AG08396 (cell line): ENCODE measurements at regions not wholly inside any gene's neighbourhood (a gene's known extent, or its start where the extent isn't known, plus 50 kb on each side); places are given as distances from the start of the nearest gene placed in this dataset.
"Not testable (repeated sequence)": the region's sequence is repeated elsewhere in the genome, so short reads cannot be mapped to it uniquely, and the experiment has no call there.

Source experiments
- DNase-seq: peaks from one replicate; pipeline ENCODE4 v3.0.0; 2012; ENCODE audit warnings: low spot score, mixed read lengths

- no peak for DNase-seq
These were observed 465.1 kb upstream of the PCDH20 start for GRCh38 chr13:61880578-61881283.

- not testable (repeated sequence) for DNase-seq
These were observed 462.9 kb upstream of the PCDH20 start for GRCh38 chr13:61878565-61878964.

GRCh38 chr13:61874970-61875579, 459.4 kb upstream of the PCDH20 start:
- DNase-seq = no peak

GRCh38 chr13:61873717-61874116, 458.1 kb upstream of the PCDH20 start:
- DNase-seq = no peak

- DNase-seq = no peak
These were observed 441.5 kb upstream of the PCDH20 start for GRCh38 chr13:61857198-61857597.

- no peak for DNase-seq
These were observed 436.5 kb upstream of the PCDH20 start for GRCh38 chr13:61852116-61852619.

- no peak for DNase-seq
These were observed 435.1 kb upstream of the PCDH20 start for GRCh38 chr13:61850794-61851193.

GRCh38 chr13:61838568-61838967, 422.9 kb upstream of the PCDH20 start:
- no peak for DNase-seq

GRCh38 chr13:61833228-61833627, 417.6 kb upstream of the PCDH20 start:
- DNase-seq = no peak

- DNase-seq = no peak
These were observed 415.4 kb upstream of the PCDH20 start for GRCh38 chr13:61831026-61831425.

GRCh38 chr13:61830475-61830874, 414.8 kb upstream of the PCDH20 start:
- DNase-seq = no peak

- no peak for DNase-seq
These were observed 408.5 kb upstream of the PCDH20 start for GRCh38 chr13:61824168-61824567.

GRCh38 chr13:61812286-61812685, 396.6 kb upstream of the PCDH20 start:
- no peak for DNase-seq

- no peak for DNase-seq
These were observed 394.4 kb upstream of the PCDH20 start for GRCh38 chr13:61810065-61810464.

GRCh38 chr13:61797397-61797796, 381.7 kb upstream of the PCDH20 start:
- no peak for DNase-seq

- no peak for DNase-seq
These were observed 379.9 kb upstream of the PCDH20 start for GRCh38 chr13:61795580-61795979.

GRCh38 chr13:61779456-61779855, 363.8 kb upstream of the PCDH20 start:
- no peak for DNase-seq

- DNase-seq = no peak
These were observed 362.9 kb upstream of the PCDH20 start for GRCh38 chr13:61778531-61778930.

GRCh38 chr13:61777899-61778298, 362.2 kb upstream of the PCDH20 start:
- no peak for DNase-seq

GRCh38 chr13:61777271-61777670, 361.6 kb upstream of the PCDH20 start:
- DNase-seq = no peak

GRCh38 chr13:61774903-61775302, 359.3 kb upstream of the PCDH20 start:
- DNase-seq = no peak

- no peak for DNase-seq
These were observed 355.0 kb upstream of the PCDH20 start for GRCh38 chr13:61770681-61771080.

- no peak for DNase-seq
These were observed 352.5 kb upstream of the PCDH20 start for GRCh38 chr13:61768175-61768574.

GRCh38 chr13:61766667-61767058, 351.0 kb upstream of the PCDH20 start:
- no peak for DNase-seq
